Fibroblast of the aortic adventitia (primary cell): ENCODE measurements at regions not wholly inside any gene's neighbourhood (a gene's known extent, or its start where the extent isn't known, plus 50 kb on each side); places are given as distances from the start of the nearest gene placed in this dataset.

ENCODE experiments used
- DNase-seq: peaks from one replicate; pipeline ENCODE4 v3.0.0-alpha.2; 2010; ENCODE audit warnings: low read depth
- H3K4me3 ChIP-seq: 2 replicates; pipeline ENCODE4 v1.5.1; 2011; ENCODE audit warnings: low read depth, mild to moderate bottlenecking, control low read depth, low read length, moderate library complexity
- CTCF ChIP-seq: IDR thresholded peaks from 2 replicates; pipeline ENCODE4 v1.5.1; 2011; ENCODE audit warnings: mild to moderate bottlenecking, low read length, control low read depth, inconsistent platforms; ENCODE audit not compliant: insufficient read depth

- peak; percentile 44 for DNase-seq
- no peak overlapping the region for H3K4me3 ChIP-seq
- TF ChIP-seq CTCF, result no peak
Observed at GRCh38 chr6:169145991-169146501, 107.6 kb downstream of the THBS2 start.

GRCh38 chr6:169145496-169145895 is 108.2 kb downstream of the THBS2 start:
- TF ChIP-seq CTCF, result no peak
- no peak overlapping the region for H3K4me3 ChIP-seq
- DNase-seq, result no peak

- no peak for DNase-seq
- TF ChIP-seq CTCF, result no peak
- no peak overlapping the region for H3K4me3 ChIP-seq
Observed at GRCh38 chr6:169144356-169144755, 109.3 kb downstream of the THBS2 start.

GRCh38 chr6:169142538-169142844 is 111.2 kb downstream of the THBS2 start:
- TF ChIP-seq CTCF, result no peak
- H3K4me3 ChIP-seq, result no peak overlapping the region

GRCh38 chr6:169141671-169142537 is 111.7 kb downstream of the THBS2 start:
- no peak for TF ChIP-seq CTCF
- H3K4me3 ChIP-seq, result no peak overlapping the region
- peak; percentile 34 for DNase-seq

More at GRCh38 chr6:169142538-169142844, 111.2 kb downstream of the THBS2 start:
- no peak for DNase-seq

GRCh38 chr6:169140986-169141495 is 112.6 kb downstream of the THBS2 start:
- DNase-seq, result no peak
- no peak for TF ChIP-seq CTCF

More at GRCh38 chr6:169140986-169141495, 112.6 kb downstream of the THBS2 start:
- no peak overlapping the region for H3K4me3 ChIP-seq
